ENCODE measurements at regions not wholly inside any gene's neighbourhood (a gene's known extent, or its start where the extent isn't known, plus 50 kb on each side); places are given as distances from the start of the nearest gene placed in this dataset.
"Not testable (repeated sequence)": the region's sequence is repeated elsewhere in the genome, so short reads cannot be mapped to it uniquely, and the experiment has no call there.

- not testable (repeated sequence) for TF ChIP-seq EZH2 (IDR thresholded peaks at IDR 0.05; ENCODE audit: insufficient read depth, poor library complexity, severe bottlenecking); EZH2phosphoT487 (IDR thresholded peaks at IDR 0.05; ENCODE audit: insufficient read depth, low read depth)
These were observed 663.7 kb downstream of the GABRG1 start for GRCh38 chr4:45460157-45460556.
